GM18909 (cell line): ENCODE measurements at regions not wholly inside any gene's neighbourhood (a gene's known extent, or its start where the extent isn't known, plus 50 kb on each side); places are given as distances from the start of the nearest gene placed in this dataset.

Experiments used
- ATAC-seq: cut with Tn5 transposase; IDR thresholded peaks from one replicate; pipeline ENCODE4 v1.9.1; 2021; ENCODE audit warnings: mild to moderate bottlenecking; ENCODE audit not compliant: unreplicated experiment, poor library complexity

DNA sequence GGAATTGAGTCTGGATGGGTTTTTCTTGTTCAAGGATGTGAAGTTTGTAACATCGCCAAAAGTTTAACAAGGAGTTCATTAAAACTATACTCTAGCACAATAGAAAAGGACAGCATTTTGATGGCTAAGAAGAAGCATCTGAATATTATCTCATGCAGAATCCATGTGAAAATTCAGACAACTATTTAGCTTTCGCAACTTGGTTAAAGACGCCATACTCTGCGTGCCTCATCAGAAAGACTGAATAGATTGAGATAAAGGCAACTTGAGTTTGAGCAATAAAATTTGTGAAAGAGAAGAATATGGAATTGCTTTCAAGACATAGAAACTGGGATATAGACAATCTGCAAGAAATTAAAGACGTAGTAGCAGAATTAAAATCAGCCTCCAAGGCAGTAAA, 151.1 kb upstream of the MYOCD start:
- no peak for ATAC-seq

DNA sequence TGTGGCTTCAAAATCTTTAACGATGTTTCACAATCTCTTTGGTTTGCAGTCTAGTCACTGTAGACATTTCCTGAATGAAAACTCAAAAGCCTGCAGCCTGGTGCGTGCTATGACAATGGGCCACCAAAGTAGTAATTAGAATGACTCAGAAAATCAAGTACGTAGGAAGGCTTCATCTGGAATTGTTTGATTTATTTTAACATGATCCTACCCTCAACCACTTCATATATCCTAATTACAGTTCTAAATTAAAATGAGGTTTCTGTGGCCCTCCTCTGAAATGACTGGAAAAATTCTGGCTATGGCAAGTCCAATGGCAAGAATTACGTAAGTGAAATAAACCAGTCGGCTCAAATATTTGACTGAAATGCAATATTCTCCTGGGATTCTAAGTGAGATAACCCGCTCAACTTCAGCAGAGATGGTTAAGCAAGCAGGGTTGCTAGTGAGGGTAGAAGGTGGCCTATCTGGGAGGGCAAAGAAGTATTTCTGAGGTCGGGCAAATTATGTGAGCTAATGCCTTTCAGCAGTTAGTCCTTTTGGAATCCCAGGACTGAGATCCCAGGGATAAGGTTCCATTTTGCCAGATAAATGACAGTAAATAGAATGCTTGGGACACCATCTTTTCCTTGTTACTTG, 145.6 kb upstream of the MYOCD start:
- ATAC-seq = no peak

- no peak for ATAC-seq
Measured at GRCh38 chr17:12521416-12521815, 144.3 kb upstream of the MYOCD start.

DNA sequence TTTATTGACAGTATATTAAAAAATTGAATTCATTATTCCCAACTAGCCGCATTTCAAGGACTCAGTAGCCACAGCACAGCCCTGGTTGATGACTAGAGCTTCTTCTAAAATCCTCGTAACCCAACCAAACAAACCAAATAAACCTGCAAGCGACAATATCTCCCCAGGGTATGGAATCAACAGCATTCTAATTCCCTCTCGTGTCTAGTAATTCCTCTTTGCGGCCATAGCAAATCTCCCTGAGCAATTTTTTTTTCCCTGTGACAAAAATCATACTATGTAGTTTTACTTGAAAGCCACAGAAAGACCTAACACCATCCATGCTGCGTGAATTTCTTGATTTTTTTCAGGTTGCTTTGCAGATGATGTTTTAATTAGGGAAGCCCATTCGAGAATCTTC, 143.4 kb upstream of the MYOCD start:
- no peak for ATAC-seq

DNA sequence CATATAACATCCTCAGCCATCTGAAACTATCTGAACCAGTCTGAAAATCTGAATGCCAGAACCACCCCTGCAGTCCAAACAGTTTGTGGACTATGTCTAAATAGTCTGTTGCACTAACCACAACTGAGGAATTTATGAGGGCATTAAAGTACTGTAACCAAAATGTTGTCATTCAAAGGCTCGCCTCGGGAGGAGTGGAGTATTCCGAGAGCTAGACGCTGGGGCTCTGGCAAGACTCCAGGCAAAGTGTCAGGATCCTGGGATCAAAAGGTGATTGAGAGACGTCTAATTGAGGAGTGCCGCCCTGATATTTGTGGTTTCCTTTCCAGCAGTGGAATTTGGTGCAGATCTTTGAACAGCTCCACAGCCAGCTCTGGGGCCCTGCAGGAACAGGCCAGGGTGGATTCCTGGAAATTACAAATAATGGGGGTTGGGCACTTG, 142.9 kb upstream of the MYOCD start:
- ATAC-seq = no peak

DNA sequence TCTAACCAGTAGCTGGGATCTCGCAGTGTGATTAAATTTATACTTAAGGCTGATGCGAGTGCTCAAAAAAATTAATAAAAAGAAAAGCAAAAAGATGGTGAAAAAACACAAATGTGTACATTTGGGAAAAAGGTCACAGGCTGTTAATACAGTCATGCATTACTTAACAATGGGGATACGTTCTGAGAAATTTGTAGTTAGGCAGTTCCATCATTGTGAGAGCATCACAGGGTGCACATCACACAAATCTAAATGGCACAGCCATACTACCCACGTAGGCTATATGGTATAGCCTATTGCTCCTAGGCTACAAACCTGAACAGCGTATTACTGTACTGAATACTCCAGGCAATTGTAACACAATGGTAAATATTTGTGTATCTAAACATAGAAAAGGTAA, 142.4 kb upstream of the MYOCD start:
- no peak for ATAC-seq

GRCh38 chr17:12528036-12528435, 137.7 kb upstream of the MYOCD start:
- ATAC-seq = no peak

GRCh38 chr17:12530161-12530560, 135.5 kb upstream of the MYOCD start:
- no peak for ATAC-seq

DNA sequence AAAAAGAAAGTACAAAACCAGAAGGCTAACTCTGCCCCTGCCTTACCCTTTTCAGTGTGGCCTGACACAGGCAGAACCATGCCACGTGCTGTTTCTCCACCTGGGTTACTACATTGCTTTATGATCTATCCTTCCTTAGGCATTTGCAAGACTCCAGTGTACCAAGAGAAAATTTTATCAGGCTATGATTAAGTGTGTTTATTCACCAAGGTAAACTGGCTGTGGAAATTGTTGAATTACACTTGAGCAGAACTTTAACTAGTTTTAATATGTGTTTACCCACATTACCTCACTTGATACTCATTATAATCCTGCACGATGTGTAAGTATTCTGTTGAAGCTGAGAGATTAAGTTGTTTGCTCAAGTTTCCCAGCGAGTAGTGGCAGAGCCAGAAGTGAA, 129.7 kb upstream of the MYOCD start:
- ATAC-seq = no peak

- ATAC-seq = no peak
Measured at GRCh38 chr17:12536472-12536871, 129.2 kb upstream of the MYOCD start.

- ATAC-seq = no peak
Measured at GRCh38 chr17:12537436-12537835, 128.3 kb upstream of the MYOCD start.

DNA sequence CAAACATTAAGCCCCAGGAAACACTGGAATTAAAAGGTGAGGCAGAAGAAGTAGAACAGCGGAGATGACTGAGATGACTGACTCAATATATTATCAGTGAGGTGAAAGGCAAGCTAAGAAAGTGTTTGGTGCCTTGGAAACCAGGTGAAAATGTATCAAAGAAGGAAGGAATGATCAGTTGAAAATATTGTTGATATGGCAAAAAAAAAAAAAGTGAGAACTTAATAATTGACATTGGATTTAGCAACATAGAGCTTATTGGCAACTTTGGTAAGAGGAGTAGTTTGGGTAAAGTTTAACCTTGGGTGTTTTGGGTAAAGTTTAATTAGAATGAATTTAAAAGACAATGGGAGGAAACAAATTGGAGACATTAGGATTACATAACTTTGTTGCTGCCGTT, 127.7 kb upstream of the MYOCD start:
- ATAC-seq = no peak

DNA sequence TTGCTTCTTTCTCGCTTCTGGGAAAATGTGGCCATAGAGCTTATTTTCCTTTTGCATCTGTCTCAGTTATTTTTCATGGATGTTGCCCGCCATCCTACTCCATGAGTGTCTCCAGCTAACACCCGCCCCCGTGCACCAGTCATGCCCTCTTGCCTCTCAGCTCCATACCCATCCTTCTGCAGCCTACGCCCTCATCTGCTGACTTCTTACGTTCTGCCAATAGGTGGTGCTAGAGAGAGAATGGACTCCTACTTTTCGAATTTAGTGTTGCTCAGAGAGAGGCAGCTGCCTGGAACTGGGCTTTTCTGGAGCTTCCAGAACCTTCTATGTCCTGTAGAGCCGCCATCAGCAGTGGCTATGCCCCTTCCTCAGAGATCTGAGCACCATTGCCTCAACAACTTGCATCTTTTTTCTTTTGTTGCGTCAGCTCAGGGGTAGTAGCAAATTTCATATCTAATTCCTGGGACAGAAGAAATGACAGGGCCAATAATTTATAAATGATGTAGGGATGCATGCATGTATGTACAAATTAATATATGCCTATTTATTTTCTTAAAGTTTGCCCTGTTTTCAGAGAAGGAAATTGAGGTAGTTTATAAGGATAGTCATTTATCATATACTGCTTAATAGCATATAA, 119.7 kb upstream of the MYOCD start:
- ATAC-seq = no peak

GRCh38 chr17:12546983-12547382, 118.7 kb upstream of the MYOCD start:
- no peak for ATAC-seq

- ATAC-seq = no peak
Measured at GRCh38 chr17:12547831-12548230, 117.9 kb upstream of the MYOCD start.

- ATAC-seq = no peak
Measured at GRCh38 chr17:12548558-12548957, 117.1 kb upstream of the MYOCD start.

- ATAC-seq = no peak
Measured at GRCh38 chr17:12549499-12550041, 116.1 kb upstream of the MYOCD start.

DNA sequence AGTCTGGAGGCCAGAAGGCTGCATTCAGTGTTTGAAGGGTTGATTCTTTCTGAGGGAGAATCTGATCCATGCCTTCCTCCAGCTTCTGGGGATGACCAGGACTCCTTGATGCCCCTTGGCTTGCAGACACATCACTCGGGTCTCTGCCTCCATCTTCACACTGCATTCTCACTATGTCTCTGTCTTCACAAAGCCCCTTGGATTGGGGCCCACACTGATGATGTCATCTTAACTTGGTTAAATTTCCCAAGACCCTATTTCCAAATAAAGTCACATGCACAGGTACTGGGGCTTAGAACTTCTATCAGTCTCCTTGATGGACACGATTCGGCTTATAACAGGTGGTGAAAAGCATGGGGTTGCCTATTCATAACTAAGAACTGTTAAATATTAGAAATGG, 112.1 kb upstream of the MYOCD start:
- no peak for ATAC-seq

GRCh38 chr17:12554251-12554650, 111.4 kb upstream of the MYOCD start:
- no peak for ATAC-seq

GRCh38 chr17:12566291-12566690, 99.4 kb upstream of the MYOCD start:
- no peak for ATAC-seq

GRCh38 chr17:12567077-12568053, 98.3 kb upstream of the MYOCD start:
- ATAC-seq = no peak
